ENCODE measurements at regions not wholly inside any gene's neighbourhood (a gene's known extent, or its start where the extent isn't known, plus 50 kb on each side); places are given as distances from the start of the nearest gene placed in this dataset.

GRCh38 chr1:57675776-57676175, 251.9 kb upstream of the DAB1 start:
- DNase-seq (ENCODE audit: low read depth), result no peak

GRCh38 chr1:57674801-57675200, 250.9 kb upstream of the DAB1 start:
- H3K4me3 ChIP-seq (ENCODE audit: low read depth, low read length), result no peak overlapping the region
- no peak for DNase-seq (ENCODE audit: low read depth)

More at GRCh38 chr1:57675776-57676175, 251.9 kb upstream of the DAB1 start:
- no peak overlapping the region for H3K4me3 ChIP-seq (ENCODE audit: low read depth, low read length)

GRCh38 chr1:57672346-57673140, 248.7 kb upstream of the DAB1 start:
- H3K4me3 ChIP-seq (ENCODE audit: low read depth, low read length), result no peak overlapping the region
- no peak for DNase-seq (ENCODE audit: low read depth)

GRCh38 chr1:57671750-57672149, 247.9 kb upstream of the DAB1 start:
- H3K4me3 ChIP-seq (ENCODE audit: low read depth, low read length), result no peak overlapping the region
- DNase-seq (ENCODE audit: low read depth), result no peak

- no peak overlapping the region for H3K4me3 ChIP-seq (ENCODE audit: low read depth, low read length)
- DNase-seq (ENCODE audit: low read depth), result no peak
Observed at GRCh38 chr1:57659804-57660203, 235.9 kb upstream of the DAB1 start.

- DNase-seq (ENCODE audit: low read depth), result no peak
- H3K4me3 ChIP-seq (ENCODE audit: low read depth, low read length), result no peak overlapping the region
Observed at GRCh38 chr1:57655161-57655560, 231.3 kb upstream of the DAB1 start.

GRCh38 chr1:57644667-57645066, 220.8 kb upstream of the DAB1 start:
- H3K4me3 ChIP-seq (ENCODE audit: low read depth, low read length), result no peak overlapping the region
- DNase-seq (ENCODE audit: low read depth), result no peak

GRCh38 chr1:57638239-57638638, 214.4 kb upstream of the DAB1 start:
- no peak overlapping the region for H3K4me3 ChIP-seq (ENCODE audit: low read depth, low read length)
- no peak for DNase-seq (ENCODE audit: low read depth)

- no peak for DNase-seq (ENCODE audit: low read depth)
- no peak overlapping the region for H3K4me3 ChIP-seq (ENCODE audit: low read depth, low read length)
Observed at GRCh38 chr1:57637155-57637554, 213.3 kb upstream of the DAB1 start.

- no peak overlapping the region for H3K4me3 ChIP-seq (ENCODE audit: low read depth, low read length)
- no peak for DNase-seq (ENCODE audit: low read depth)
Observed at GRCh38 chr1:57633881-57634280, 210.0 kb upstream of the DAB1 start.

- no peak for DNase-seq (ENCODE audit: low read depth)
- H3K4me3 ChIP-seq (ENCODE audit: low read depth, low read length), result no peak overlapping the region
Observed at GRCh38 chr1:57633056-57633455, 209.2 kb upstream of the DAB1 start.

- H3K4me3 ChIP-seq (ENCODE audit: low read depth, low read length), result no peak overlapping the region
- no peak for DNase-seq (ENCODE audit: low read depth)
Observed at GRCh38 chr1:57632401-57632800, 208.5 kb upstream of the DAB1 start.

GRCh38 chr1:57627612-57628011, 203.8 kb upstream of the DAB1 start:
- no peak overlapping the region for H3K4me3 ChIP-seq (ENCODE audit: low read depth, low read length)
- DNase-seq (ENCODE audit: low read depth), result no peak

- no peak for DNase-seq (ENCODE audit: low read depth)
- H3K4me3 ChIP-seq (ENCODE audit: low read depth, low read length), result no peak overlapping the region
Observed at GRCh38 chr1:57623791-57624538, 200.1 kb upstream of the DAB1 start.

GRCh38 chr1:57623039-57623790, 199.4 kb upstream of the DAB1 start:
- H3K4me3 ChIP-seq (ENCODE audit: low read depth, low read length), result no peak overlapping the region
- DNase-seq (ENCODE audit: low read depth), result no peak

GRCh38 chr1:57621776-57622175, 197.9 kb upstream of the DAB1 start:
- DNase-seq (ENCODE audit: low read depth), result no peak
- H3K4me3 ChIP-seq (ENCODE audit: low read depth, low read length), result no peak overlapping the region

- DNase-seq (ENCODE audit: low read depth), result no peak
- no peak overlapping the region for H3K4me3 ChIP-seq (ENCODE audit: low read depth, low read length)
Observed at GRCh38 chr1:57620605-57621004, 196.7 kb upstream of the DAB1 start.

- DNase-seq (ENCODE audit: low read depth), result no peak
- H3K4me3 ChIP-seq (ENCODE audit: low read depth, low read length), result no peak overlapping the region
Observed at GRCh38 chr1:57616921-57617320, 193.1 kb upstream of the DAB1 start.

- H3K4me3 ChIP-seq (ENCODE audit: low read depth, low read length), result no peak overlapping the region
- no peak for DNase-seq (ENCODE audit: low read depth)
Observed at GRCh38 chr1:57615956-57616355, 192.1 kb upstream of the DAB1 start.

GRCh38 chr1:57612833-57613232, 189.0 kb upstream of the DAB1 start:
- no peak overlapping the region for H3K4me3 ChIP-seq (ENCODE audit: low read depth, low read length)
- DNase-seq (ENCODE audit: low read depth), result no peak
